ENCODE measurements at regions not wholly inside any gene's neighbourhood (a gene's known extent, or its start where the extent isn't known, plus 50 kb on each side); places are given as distances from the start of the nearest gene placed in this dataset.

GRCh38 chr16:73198481-73198880 is 150.6 kb upstream of the ZFHX3 start:
- no peak for TF ChIP-seq CTCF (IDR thresholded peaks at IDR 0.05; ENCODE audit: insufficient read depth, missing control alignments)
- DNase-seq (ENCODE audit: insufficient read length, low spot score) (no peak), FAIRE-seq (no peak)

DNA sequence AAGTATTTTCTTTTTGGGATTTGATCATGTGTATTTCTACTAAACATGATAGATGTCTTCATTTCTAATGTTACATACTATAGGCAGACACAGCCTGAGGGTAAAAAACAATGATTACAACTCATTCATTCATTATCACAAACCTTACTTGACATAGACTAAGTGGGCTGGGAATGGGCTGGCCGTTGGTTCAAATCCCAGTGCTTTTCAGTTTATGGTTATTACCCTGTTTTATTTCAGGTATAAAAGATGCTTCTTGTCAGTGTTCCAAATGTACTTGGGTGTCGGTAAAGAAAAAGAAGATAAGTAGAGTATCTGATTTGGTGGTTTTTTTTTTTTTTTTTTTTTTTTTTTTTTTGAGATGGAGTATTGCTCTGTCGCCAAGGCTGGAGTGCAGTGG is 149.7 kb upstream of the ZFHX3 start:
- DNase-seq (ENCODE audit: insufficient read length, low spot score), result no peak
- no peak for FAIRE-seq
- no peak for TF ChIP-seq CTCF (IDR thresholded peaks at IDR 0.05; ENCODE audit: insufficient read depth, missing control alignments)

GRCh38 chr16:73196670-73197069 is 148.7 kb upstream of the ZFHX3 start:
- peak; percentile 49 for TF ChIP-seq CTCF (IDR thresholded peaks at IDR 0.05; ENCODE audit: insufficient read depth, missing control alignments)
- FAIRE-seq (no peak), DNase-seq (ENCODE audit: insufficient read length, low spot score) (peak; percentile 19)

DNA sequence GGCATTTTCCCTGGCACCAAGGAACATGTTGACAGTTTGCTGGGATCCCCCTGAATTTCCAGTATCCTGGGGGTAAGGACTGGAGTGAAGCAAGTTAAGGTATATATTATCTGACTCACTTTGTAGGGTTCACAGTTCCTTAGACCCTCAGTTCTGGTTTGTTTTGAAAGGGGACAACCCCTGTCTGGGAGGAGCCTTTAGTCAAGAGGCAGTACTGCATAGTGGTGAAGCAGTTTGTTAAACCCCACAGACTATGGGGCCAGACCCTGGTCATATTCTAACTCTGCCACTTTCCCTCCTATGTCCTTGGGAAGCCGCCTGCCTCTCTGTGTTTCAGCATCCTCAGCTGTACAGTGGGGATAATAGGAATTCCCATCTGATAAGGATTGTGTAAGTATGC is 145.5 kb upstream of the ZFHX3 start:
- no peak for TF ChIP-seq CTCF (IDR thresholded peaks at IDR 0.05; ENCODE audit: insufficient read depth, missing control alignments)
- DNase-seq (ENCODE audit: insufficient read length, low spot score) (no peak), FAIRE-seq (no peak)

- no peak for FAIRE-seq
- no peak for DNase-seq (ENCODE audit: insufficient read length, low spot score)
- no peak for TF ChIP-seq CTCF (IDR thresholded peaks at IDR 0.05; ENCODE audit: insufficient read depth, missing control alignments)
Observed at GRCh38 chr16:73192232-73192894, 144.4 kb upstream of the ZFHX3 start.

- TF ChIP-seq CTCF (IDR thresholded peaks at IDR 0.05; ENCODE audit: insufficient read depth, missing control alignments), result no peak
- no peak for FAIRE-seq
- DNase-seq (ENCODE audit: insufficient read length, low spot score), result no peak
Observed at GRCh38 chr16:73191660-73192046, 143.7 kb upstream of the ZFHX3 start.

DNA sequence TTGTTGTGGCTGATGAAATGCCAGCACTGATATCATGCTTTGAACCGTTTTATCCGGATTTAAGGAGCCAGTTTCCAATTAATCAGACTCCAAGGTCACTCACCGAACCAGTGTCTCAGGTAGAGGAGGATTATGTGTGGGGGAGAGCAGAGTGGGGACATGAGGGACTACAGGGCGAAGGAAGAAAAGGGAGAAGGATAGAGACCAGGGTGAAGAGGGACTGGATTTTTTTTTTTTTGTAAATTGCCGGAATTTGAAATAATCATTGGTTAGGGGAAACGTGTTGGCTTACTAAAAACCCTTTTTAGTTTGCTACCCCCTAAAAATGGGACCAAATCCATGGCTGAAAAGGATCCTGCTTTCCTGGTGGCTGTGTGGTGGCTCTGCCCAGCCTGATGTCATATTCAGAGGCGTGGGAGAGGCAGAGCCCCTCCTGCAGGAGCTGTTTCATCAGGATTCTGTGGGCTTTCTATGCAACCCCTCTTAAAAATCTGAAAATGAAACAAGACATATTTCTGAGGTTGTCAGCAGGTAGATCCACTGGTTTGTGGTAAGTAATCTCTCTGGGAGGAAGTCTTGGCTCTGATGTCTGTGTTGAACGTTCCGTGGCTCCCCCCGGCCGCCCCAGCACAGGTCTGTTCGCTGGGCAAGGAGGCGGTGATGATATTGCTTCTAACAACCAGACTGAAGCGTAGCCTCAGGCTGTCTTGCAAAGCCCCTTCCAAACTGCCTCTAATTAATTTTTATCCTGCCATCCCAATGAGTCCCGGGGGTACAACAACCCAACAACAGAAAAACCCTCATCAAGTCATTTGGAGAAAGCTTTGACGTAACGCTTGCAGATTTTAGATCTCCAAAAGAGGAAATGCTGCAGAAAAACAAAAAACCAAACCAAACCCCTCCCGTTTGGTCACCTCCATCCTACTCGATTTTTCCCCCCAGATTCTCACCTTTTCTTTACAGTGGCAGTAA is 143.0 kb upstream of the ZFHX3 start:
- TF ChIP-seq CTCF (IDR thresholded peaks at IDR 0.05; ENCODE audit: insufficient read depth, missing control alignments), result no peak
- FAIRE-seq, result no peak
- no peak for DNase-seq (ENCODE audit: insufficient read length, low spot score)
